Adrenal gland (tissue), 5 donors: ENCODE measurements at regions not wholly inside any gene's neighbourhood (a gene's known extent, or its start where the extent isn't known, plus 50 kb on each side); places are given as distances from the start of the nearest gene placed in this dataset.

ENCODE experiments used
- POLR2A ChIP-seq, 2 donors: fragments of 450-650 bp; IDR thresholded peaks; one replicate each; pipeline ENCODE4 v1.6.1; 2017; ENCODE audit warnings: antibody characterized with exemption in 2 of 2, mild to moderate bottlenecking in 2 of 2, moderate library complexity in 1 of 2
- TF ChIP-seq, protein P1 (sequence below), 6 experiments: fragments of 450-650 bp in 4 of 6; fragments of 200-600 bp in 2 of 6; sonication (generic) in 1 of 6; IDR thresholded peaks; 1 replicate in 5 of 6; 2 replicates in 1 of 6; pipeline versions ENCODE4 v1.5.1 to v1.8.0; 2016 to 2021; ENCODE audit warnings: antibody characterized with exemption in 6 of 6, mild to moderate bottlenecking in 2 of 6, moderate library complexity in 1 of 6
- donor health status: DM: no; HTN: no; CAD: no.

GRCh38 chr9:107214381-107214780 lies 68.7 kb upstream of the RAD23B start:
- TF ChIP-seq, protein P1, sequence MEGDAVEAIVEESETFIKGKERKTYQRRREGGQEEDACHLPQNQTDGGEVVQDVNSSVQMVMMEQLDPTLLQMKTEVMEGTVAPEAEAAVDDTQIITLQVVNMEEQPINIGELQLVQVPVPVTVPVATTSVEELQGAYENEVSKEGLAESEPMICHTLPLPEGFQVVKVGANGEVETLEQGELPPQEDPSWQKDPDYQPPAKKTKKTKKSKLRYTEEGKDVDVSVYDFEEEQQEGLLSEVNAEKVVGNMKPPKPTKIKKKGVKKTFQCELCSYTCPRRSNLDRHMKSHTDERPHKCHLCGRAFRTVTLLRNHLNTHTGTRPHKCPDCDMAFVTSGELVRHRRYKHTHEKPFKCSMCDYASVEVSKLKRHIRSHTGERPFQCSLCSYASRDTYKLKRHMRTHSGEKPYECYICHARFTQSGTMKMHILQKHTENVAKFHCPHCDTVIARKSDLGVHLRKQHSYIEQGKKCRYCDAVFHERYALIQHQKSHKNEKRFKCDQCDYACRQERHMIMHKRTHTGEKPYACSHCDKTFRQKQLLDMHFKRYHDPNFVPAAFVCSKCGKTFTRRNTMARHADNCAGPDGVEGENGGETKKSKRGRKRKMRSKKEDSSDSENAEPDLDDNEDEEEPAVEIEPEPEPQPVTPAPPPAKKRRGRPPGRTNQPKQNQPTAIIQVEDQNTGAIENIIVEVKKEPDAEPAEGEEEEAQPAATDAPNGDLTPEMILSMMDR (IDR thresholded peaks at IDR 0.05): no peak
- no peak for TF ChIP-seq POLR2A (IDR thresholded peaks at IDR 0.05)
